NCI-H2196 (cell line): ENCODE measurements at regions not wholly inside any gene's neighbourhood (a gene's known extent, or its start where the extent isn't known, plus 50 kb on each side); places are given as distances from the start of the nearest gene placed in this dataset.

Experiments
- DNase-seq: peaks from one replicate; lab custom pipeline; 2025; ENCODE audit not compliant: unreplicated experiment; lab: John Stamatoyannopoulos, UW

- no peak for DNase-seq
Measured at GRCh38 chr2:196480653-196481323, 158.7 kb upstream of the CCDC150 start.

GRCh38 chr2:196481324-196481697, 158.2 kb upstream of the CCDC150 start:
- DNase-seq: no peak

- no peak for DNase-seq
Measured at GRCh38 chr2:196482119-196483065, 157.1 kb upstream of the CCDC150 start.

- DNase-seq: no peak
Measured at GRCh38 chr2:196486146-196486545, 153.4 kb upstream of the CCDC150 start.

- no peak for DNase-seq
Measured at GRCh38 chr2:196487417-196487816, 152.1 kb upstream of the CCDC150 start.

GRCh38 chr2:196489371-196489770, 150.1 kb upstream of the CCDC150 start:
- DNase-seq: no peak

- no peak for DNase-seq
Measured at GRCh38 chr2:196492946-196493345, 146.6 kb upstream of the CCDC150 start.

GRCh38 chr2:196498962-196499361, 140.6 kb upstream of the CCDC150 start:
- DNase-seq: no peak

- DNase-seq: no peak
Measured at GRCh38 chr2:196499686-196500085, 139.8 kb upstream of the CCDC150 start.

GRCh38 chr2:196500686-196501431, 138.7 kb upstream of the CCDC150 start:
- no peak for DNase-seq

GRCh38 chr2:196501836-196502235, 137.7 kb upstream of the CCDC150 start:
- DNase-seq: no peak

- no peak for DNase-seq
Measured at GRCh38 chr2:196502386-196502785, 137.1 kb upstream of the CCDC150 start.

GRCh38 chr2:196503398-196503797, 136.1 kb upstream of the CCDC150 start:
- no peak for DNase-seq

GRCh38 chr2:196504788-196505187, 134.7 kb upstream of the CCDC150 start:
- DNase-seq: no peak

GRCh38 chr2:196510246-196510645, 129.3 kb upstream of the CCDC150 start:
- no peak for DNase-seq

- DNase-seq: no peak
Measured at GRCh38 chr2:196511258-196512168, 128.0 kb upstream of the CCDC150 start.

GRCh38 chr2:196513796-196514526, 125.6 kb upstream of the CCDC150 start:
- DNase-seq: no peak

GRCh38 chr2:196514641-196515040, 124.9 kb upstream of the CCDC150 start:
- DNase-seq: no peak

GRCh38 chr2:196515051-196515450, 124.5 kb upstream of the CCDC150 start:
- no peak for DNase-seq

GRCh38 chr2:196515608-196516007, 123.9 kb upstream of the CCDC150 start:
- no peak for DNase-seq
